Fibroblast of skin of left quadriceps (primary cell): ENCODE measurements at regions not wholly inside any gene's neighbourhood (a gene's known extent, or its start where the extent isn't known, plus 50 kb on each side); places are given as distances from the start of the nearest gene placed in this dataset.

Experiments
- DNase-seq, 2 experiments: peaks; one replicate each; pipeline ENCODE4 v3.0.0-alpha.2; 2013; ENCODE audit warnings: low read depth in 2 of 2

- DNase-seq, result no peak
These were observed 372.9 kb upstream of the COBL start for GRCh38 chr7:51689547-51689946.

- DNase-seq, result no peak
These were observed 369.2 kb upstream of the COBL start for GRCh38 chr7:51685794-51686193.

GRCh38 chr7:51680594-51681399, 364.2 kb upstream of the COBL start:
- no peak for DNase-seq

- no peak for DNase-seq
These were observed 362.7 kb upstream of the COBL start for GRCh38 chr7:51679358-51679757.

GRCh38 chr7:51666751-51667150, 350.1 kb upstream of the COBL start:
- DNase-seq, result no peak

- DNase-seq, result no peak
These were observed 349.7 kb upstream of the COBL start for GRCh38 chr7:51666266-51666665.

- no peak for DNase-seq
These were observed 348.6 kb upstream of the COBL start for GRCh38 chr7:51665045-51665780.

- no peak for DNase-seq
These were observed 343.9 kb upstream of the COBL start for GRCh38 chr7:51660516-51660915.

GRCh38 chr7:51658684-51659083, 342.1 kb upstream of the COBL start:
- no peak for DNase-seq

- DNase-seq, result no peak
These were observed 331.3 kb upstream of the COBL start for GRCh38 chr7:51647931-51648351.

GRCh38 chr7:51647486-51647885, 330.9 kb upstream of the COBL start:
- no peak for DNase-seq

GRCh38 chr7:51645702-51646298, 329.2 kb upstream of the COBL start:
- no peak for DNase-seq

GRCh38 chr7:51645255-51645654, 328.6 kb upstream of the COBL start:
- no peak for DNase-seq

GRCh38 chr7:51644216-51644615, 327.6 kb upstream of the COBL start:
- no peak for DNase-seq

- no peak for DNase-seq
These were observed 324.2 kb upstream of the COBL start for GRCh38 chr7:51640841-51641240.

GRCh38 chr7:51639661-51640334, 323.2 kb upstream of the COBL start:
- DNase-seq, result no peak

GRCh38 chr7:51636503-51636902, 319.9 kb upstream of the COBL start:
- DNase-seq, result no peak

GRCh38 chr7:51635775-51636174, 319.2 kb upstream of the COBL start:
- DNase-seq, result no peak

GRCh38 chr7:51634538-51634937, 317.9 kb upstream of the COBL start:
- DNase-seq, result no peak

- no peak for DNase-seq
These were observed 317.4 kb upstream of the COBL start for GRCh38 chr7:51634025-51634424.

- no peak for DNase-seq
These were observed 317.0 kb upstream of the COBL start for GRCh38 chr7:51633596-51633995.

- DNase-seq, result no peak
These were observed 316.4 kb upstream of the COBL start for GRCh38 chr7:51633006-51633405.
